HCT116 (cell line): ENCODE measurements at regions not wholly inside any gene's neighbourhood (a gene's known extent, or its start where the extent isn't known, plus 50 kb on each side); places are given as distances from the start of the nearest gene placed in this dataset.

Experiments used
- ATAC-seq: fragments of 200-7000 bp; cut with Tn5 transposase; 2 replicates; pipeline ENCODE4 v1.9.1; 2020; ENCODE audit warnings: mild to moderate bottlenecking, moderate library complexity
- BruUV-seq: library from RNA; stranded (reverse); fragments of 400-500 nt; replicated peaks from 2 replicates; lab custom pipeline; 2021; lab: Mats Ljungman, UMichigan
- CTCF ChIA-PET: fragments of 300-600 bp; sonication (Branson Sonifier 250); formaldehyde crosslinking; loops from one replicate; lab custom pipeline; 2021; ENCODE audit warnings: antibody characterized with exemption; lab: Charles Lee
- POLR2A ChIA-PET: fragments of 300-600, 350-600 bp; sonication (Branson Sonifier 250); formaldehyde crosslinking; loops from one replicate; lab custom pipeline; 2021; ENCODE audit warnings: antibody characterized with exemption; lab: Charles Lee
- RAD21 ChIA-PET, 2 experiments: fragments of 300-600 bp; sonication (Branson Sonifier 250); formaldehyde crosslinking; loops; one replicate each; lab custom pipeline; 2023; ENCODE audit warnings: low total read pairs in 2 of 2; ENCODE audit not compliant: uncharacterized antibody in 2 of 2, unreplicated experiment in 2 of 2, low non-redundant PET in 1 of 2; lab: Charles Lee
- DNase-seq: peaks from one replicate; pipeline ENCODE4 v3.0.0-alpha.2; 2010; ENCODE audit warnings: low read depth, low spot score
- H2AFZ ChIP-seq: fragments of 200-600 bp; shearing (Covaris generic), sonication (generic); 2 replicates; pipeline ENCODE4 v1.6.1; 2017; ENCODE audit warnings: low read depth, mixed run types, mixed read lengths, antibody characterized with exemption, low read length; ENCODE audit not compliant: poor library complexity, severe bottlenecking
- H3K27ac ChIP-seq: 2 replicates; pipeline ENCODE4 v1.5.1; 2012; ENCODE audit warnings: low read depth, low read length
- H3K27me3 ChIP-seq: fragments of 200-600 bp; sonication (generic); 2 replicates; pipeline ENCODE4 v1.6.1; 2016; ENCODE audit warnings: mixed run types, low read length, mixed read lengths; ENCODE audit not compliant: insufficient read depth
- H3K36me3 ChIP-seq, 2 experiments: fragments of 200-500 bp in 1 of 2; fragments of 200-600 bp in 1 of 2; sonication (Bioruptor generic) in 1 of 2; sonication (generic) in 1 of 2; 2 replicates each; pipeline versions ENCODE4 v1.5.1 to v1.6.1; 2014 to 2016; ENCODE audit warnings: low read length in 2 of 2, inconsistent platforms in 1 of 2, mixed read lengths in 1 of 2, mixed run types in 1 of 2; ENCODE audit not compliant: insufficient read depth in 2 of 2, control insufficient read depth in 1 of 2
- H3K4me1 ChIP-seq, 2 experiments: fragments of 200-600 bp in 1 of 2; sonication (generic) in 1 of 2; 2 replicates each; pipeline versions ENCODE4 v1.5.1 to v1.6.1; 2012 to 2017; ENCODE audit warnings: low read length in 2 of 2, inconsistent platforms in 1 of 2, mild to moderate bottlenecking in 1 of 2, mixed read lengths in 1 of 2, mixed run types in 1 of 2, moderate library complexity in 1 of 2; ENCODE audit not compliant: insufficient read depth in 2 of 2, control insufficient read depth in 1 of 2
- H3K4me2 ChIP-seq: fragments of 200-600 bp; sonication (generic); 2 replicates; pipeline ENCODE4 v1.6.1; 2017; ENCODE audit warnings: mixed run types, low read length, mixed read lengths
- H3K4me3 ChIP-seq, 2 experiments: fragments of 200-600 bp in 1 of 2; sonication (generic) in 1 of 2; replicated peaks in 1 of 2; 2 replicates each; pipeline ENCODE4 v1.5.1; 2011 to 2016; ENCODE audit warnings: low read length in 2 of 2, control low read depth in 1 of 2, low read depth in 1 of 2, mild to moderate bottlenecking in 1 of 2, mixed read lengths in 1 of 2, mixed run types in 1 of 2
- H3K79me2 ChIP-seq: fragments of 200-600 bp; sonication (generic); 2 replicates; pipeline ENCODE4 v1.6.1; 2017; ENCODE audit warnings: mild to moderate bottlenecking, mixed run types, low read length, moderate library complexity, mixed read lengths; ENCODE audit not compliant: insufficient read depth
- H3K9ac ChIP-seq: fragments of 200-600 bp; sonication (generic); 2 replicates; pipeline ENCODE4 v1.6.1; 2016; ENCODE audit warnings: low read length, mixed read lengths
- H3K9me2 ChIP-seq: fragments of 200-600 bp; sonication (generic), shearing (Covaris generic); 2 replicates; pipeline ENCODE4 v1.6.1; 2017; ENCODE audit warnings: mixed run types, mild to moderate bottlenecking, moderate library complexity; ENCODE audit not compliant: insufficient read depth
- H3K9me3 ChIP-seq, 2 experiments: fragments of 200-500 bp in 1 of 2; fragments of 200-600 bp in 1 of 2; sonication (Bioruptor generic) in 1 of 2; sonication (generic) in 1 of 2; 2 replicates each; pipeline ENCODE4 v1.6.1; 2014 to 2017; ENCODE audit warnings: low read length in 2 of 2, mixed read lengths in 2 of 2, inconsistent platforms in 1 of 2, low read depth in 1 of 2, mild to moderate bottlenecking in 1 of 2, mixed run types in 1 of 2, moderate library complexity in 1 of 2; ENCODE audit not compliant: control insufficient read depth in 1 of 2, insufficient read depth in 1 of 2
- H4K20me1 ChIP-seq: fragments of 200-600 bp; sonication (generic), shearing (Covaris generic); 2 replicates; pipeline ENCODE4 v1.6.1; 2017; ENCODE audit warnings: mixed run types, mild to moderate bottlenecking, moderate library complexity; ENCODE audit not compliant: insufficient read depth
- CBX3 ChIP-seq: IDR thresholded peaks from 2 replicates; pipeline ENCODE4 v1.6.1; 2012; ENCODE audit warnings: low read depth
- EGR1 ChIP-seq: IDR thresholded peaks from 2 replicates; pipeline ENCODE4 v1.6.1; 2012; ENCODE audit warnings: low read depth
- EZH2 ChIP-seq: fragments of 200-600 bp; sonication (generic); IDR thresholded peaks from 2 replicates; pipeline ENCODE4 v1.6.1; 2017; ENCODE audit warnings: antibody characterized with exemption, mixed run types
- EZH2phosphoT487 ChIP-seq: fragments of 200-600 bp; IDR thresholded peaks from 2 replicates; pipeline ENCODE4 v1.6.1; 2018; ENCODE audit warnings: antibody characterized with exemption, borderline replicate concordance
- FOSL1 ChIP-seq: IDR thresholded peaks from 2 replicates; pipeline ENCODE4 v1.6.1; 2012; ENCODE audit warnings: low read depth
- JUND ChIP-seq: IDR thresholded peaks from 2 replicates; pipeline ENCODE4 v1.6.1; 2012
- POLR2A ChIP-seq: IDR thresholded peaks from 2 replicates; pipeline ENCODE4 v1.7.0; 2011; ENCODE audit warnings: borderline replicate concordance; ENCODE audit not compliant: insufficient read depth, insufficient read length; ENCODE audit errors: extremely low read depth
- POLR2AphosphoS5 ChIP-seq: IDR thresholded peaks from 2 replicates; pipeline ENCODE4 v1.6.1; 2011; ENCODE audit warnings: mild to moderate bottlenecking, low read depth, low read length, moderate library complexity
- RAD21 ChIP-seq: IDR thresholded peaks from 2 replicates; pipeline ENCODE4 v1.6.1; 2012; ENCODE audit warnings: low read depth, mild to moderate bottlenecking
- SIN3A ChIP-seq: IDR thresholded peaks from 2 replicates; pipeline ENCODE4 v1.6.1; 2012; ENCODE audit warnings: low read depth
- SP1 ChIP-seq: IDR thresholded peaks from 2 replicates; pipeline ENCODE4 v1.6.1; 2012; ENCODE audit warnings: low read depth
- SRF ChIP-seq: IDR thresholded peaks from 2 replicates; pipeline ENCODE4 v1.6.1; 2012; ENCODE audit warnings: low read depth
- TCF7L2 ChIP-seq: IDR thresholded peaks from 2 replicates; pipeline ENCODE4 v1.7.0; 2011; ENCODE audit warnings: borderline replicate concordance, inconsistent platforms; ENCODE audit not compliant: insufficient read depth, insufficient read length; ENCODE audit errors: extremely low read depth
- ZFX ChIP-seq: fragments of 450-650 bp; IDR thresholded peaks from 2 replicates; pipeline ENCODE4 v1.6.1; 2017
- intact Hi-C: fragments of 100-400 bp; cut with micrococcal nuclease; formaldehyde crosslinking; loops from 2 replicates; pipeline ENCODE4 v1.10.0; 2022
- TF ChIP-seq, protein P1 (sequence below): IDR thresholded peaks from 2 replicates; pipeline ENCODE4 v1.6.1; 2012
- TF ChIP-seq, protein P2 (sequence below): IDR thresholded peaks from 2 replicates; pipeline ENCODE4 v1.6.1; 2012; ENCODE audit warnings: low read depth

DNA sequence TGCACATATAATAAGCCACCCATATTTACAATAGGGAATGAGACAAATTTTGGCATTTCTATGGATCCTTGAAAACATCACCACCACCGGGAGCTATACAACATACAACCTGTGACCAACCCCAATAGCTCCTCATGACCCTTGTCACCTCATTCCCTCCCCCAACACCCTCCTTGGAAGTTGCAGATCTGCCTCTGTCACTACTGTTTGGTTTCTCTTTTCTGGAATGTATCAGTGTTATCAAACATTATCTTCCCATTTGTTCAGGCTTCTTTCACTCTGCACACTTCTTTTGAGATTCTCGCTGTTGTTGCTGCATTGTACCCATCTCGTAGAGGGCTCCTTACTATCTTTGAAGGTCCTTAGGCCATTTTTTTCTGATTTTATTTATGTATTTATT, 75.6 kb downstream of the ZNF280B start:
- Histone ChIP-seq H3K4me1 (no peaks in the 10 kb centered on the region), H3K9ac (no peak overlapping the region), H3K27me3 (peaks cover 11% of the 10 kb centered on the region), H3K9me2 (no peaks in the 10 kb centered on the region), H3K4me2 (no peak overlapping the region), H4K20me1 (no peaks in the 10 kb centered on the region), H3K27ac (no peak overlapping the region), H3K79me2 (no peaks in the 10 kb centered on the region), H3K36me3 (no peaks in the 10 kb centered on the region), H3K9me3 (no peaks in the 10 kb centered on the region), H3K4me3 (no peak overlapping the region), H2AFZ (no peak overlapping the region)
- intact Hi-C loops = no loop called here
- ChIA-PET POLR2A (no interaction called here), CTCF (interaction anchor here (1.1 to 2.3 kb wide), 2 partner anchors 27 to 451 kb away, joined by 3 to 6 read pairs; no protein-coding TSS in a partner anchor), RAD21 (no interaction called here)
- BruUV-seq = no TSS peak
- no peak for ATAC-seq
- DNase-seq = no peak
- TF ChIP-seq ZFX (no peak), EGR1 (no peak), RAD21 (no peak), TCF7L2 (no peak), JUND (no peak), POLR2A (no peak), SP1 (no peak), FOSL1 (no peak), CBX3 (no peak), EZH2phosphoT487 (no peak), POLR2AphosphoS5 (no peak), EZH2 (no peak), SRF (no peak), SIN3A (no peak)
- TF ChIP-seq, protein P1, sequence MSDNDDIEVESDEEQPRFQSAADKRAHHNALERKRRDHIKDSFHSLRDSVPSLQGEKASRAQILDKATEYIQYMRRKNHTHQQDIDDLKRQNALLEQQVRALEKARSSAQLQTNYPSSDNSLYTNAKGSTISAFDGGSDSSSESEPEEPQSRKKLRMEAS = no peak
- TF ChIP-seq, protein P2, sequence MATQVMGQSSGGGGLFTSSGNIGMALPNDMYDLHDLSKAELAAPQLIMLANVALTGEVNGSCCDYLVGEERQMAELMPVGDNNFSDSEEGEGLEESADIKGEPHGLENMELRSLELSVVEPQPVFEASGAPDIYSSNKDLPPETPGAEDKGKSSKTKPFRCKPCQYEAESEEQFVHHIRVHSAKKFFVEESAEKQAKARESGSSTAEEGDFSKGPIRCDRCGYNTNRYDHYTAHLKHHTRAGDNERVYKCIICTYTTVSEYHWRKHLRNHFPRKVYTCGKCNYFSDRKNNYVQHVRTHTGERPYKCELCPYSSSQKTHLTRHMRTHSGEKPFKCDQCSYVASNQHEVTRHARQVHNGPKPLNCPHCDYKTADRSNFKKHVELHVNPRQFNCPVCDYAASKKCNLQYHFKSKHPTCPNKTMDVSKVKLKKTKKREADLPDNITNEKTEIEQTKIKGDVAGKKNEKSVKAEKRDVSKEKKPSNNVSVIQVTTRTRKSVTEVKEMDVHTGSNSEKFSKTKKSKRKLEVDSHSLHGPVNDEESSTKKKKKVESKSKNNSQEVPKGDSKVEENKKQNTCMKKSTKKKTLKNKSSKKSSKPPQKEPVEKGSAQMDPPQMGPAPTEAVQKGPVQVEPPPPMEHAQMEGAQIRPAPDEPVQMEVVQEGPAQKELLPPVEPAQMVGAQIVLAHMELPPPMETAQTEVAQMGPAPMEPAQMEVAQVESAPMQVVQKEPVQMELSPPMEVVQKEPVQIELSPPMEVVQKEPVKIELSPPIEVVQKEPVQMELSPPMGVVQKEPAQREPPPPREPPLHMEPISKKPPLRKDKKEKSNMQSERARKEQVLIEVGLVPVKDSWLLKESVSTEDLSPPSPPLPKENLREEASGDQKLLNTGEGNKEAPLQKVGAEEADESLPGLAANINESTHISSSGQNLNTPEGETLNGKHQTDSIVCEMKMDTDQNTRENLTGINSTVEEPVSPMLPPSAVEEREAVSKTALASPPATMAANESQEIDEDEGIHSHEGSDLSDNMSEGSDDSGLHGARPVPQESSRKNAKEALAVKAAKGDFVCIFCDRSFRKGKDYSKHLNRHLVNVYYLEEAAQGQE = no peak
- TF ChIP-seq, all 23 proteins: peak for 0
